MM.1S (cell line): ENCODE measurements at regions not wholly inside any gene's neighbourhood (a gene's known extent, or its start where the extent isn't known, plus 50 kb on each side); places are given as distances from the start of the nearest gene placed in this dataset.

ENCODE experiments used
- DNase-seq: peaks from one replicate; pipeline ENCODE4 v3.0.0-alpha.2; 2015
- H2AFZ ChIP-seq: fragments of 300-600 bp; sonication (generic); 2 replicates; pipeline ENCODE4 v1.6.0; 2016; ENCODE audit warnings: antibody characterized with exemption, low read length
- H3F3A ChIP-seq: fragments of 300-600 bp; sonication (generic); 2 replicates; pipeline ENCODE4 v1.6.1; 2016; ENCODE audit warnings: mild to moderate bottlenecking, antibody characterized with exemption, low read length, moderate library complexity, mixed read lengths; ENCODE audit not compliant: insufficient read depth
- H3K27ac ChIP-seq: fragments of 300-600 bp; sonication (generic); 2 replicates; pipeline ENCODE4 v1.5.1; 2016; ENCODE audit warnings: mild to moderate bottlenecking, low read length
- H3K27me3 ChIP-seq: fragments of 300-600 bp; sonication (generic); replicated peaks from 2 replicates; pipeline ENCODE4 v1.6.0; 2016; ENCODE audit warnings: low read length; ENCODE audit not compliant: insufficient read depth
- H3K36me3 ChIP-seq: fragments of 300-600 bp; sonication (generic); replicated peaks from 2 replicates; pipeline ENCODE4 v1.6.1; 2016; ENCODE audit warnings: mild to moderate bottlenecking, low read length, mixed read lengths; ENCODE audit not compliant: insufficient read depth
- H3K4me1 ChIP-seq: fragments of 300-600 bp; sonication (generic); 2 replicates; pipeline ENCODE4 v1.6.1; 2016; ENCODE audit warnings: low read length, mixed read lengths
- H3K4me2 ChIP-seq: fragments of 300-600 bp; sonication (generic); 2 replicates; pipeline ENCODE4 v1.6.0; 2016; ENCODE audit warnings: low read depth, low read length
- H3K4me3 ChIP-seq: fragments of 300-600 bp; sonication (generic); 2 replicates; pipeline ENCODE4 v1.5.1; 2016; ENCODE audit warnings: low read length, mixed read lengths
- H3K79me2 ChIP-seq: fragments of 300-600 bp; sonication (generic); 2 replicates; pipeline ENCODE4 v1.6.1; 2016; ENCODE audit warnings: mixed run types, low read length, mixed read lengths
- H3K9ac ChIP-seq: fragments of 300-600 bp; sonication (generic); 2 replicates; pipeline ENCODE4 v1.6.1; 2016; ENCODE audit warnings: low read length, mixed read lengths
- H3K9me2 ChIP-seq: fragments of 300-600 bp; sonication (generic); replicated peaks from 2 replicates; pipeline ENCODE4 v1.6.1; 2016; ENCODE audit warnings: mild to moderate bottlenecking, low read length, mixed read lengths; ENCODE audit not compliant: insufficient read depth
- H3K9me3 ChIP-seq: fragments of 300-600 bp; sonication (generic); replicated peaks from 2 replicates; pipeline ENCODE4 v1.6.1; 2016; ENCODE audit warnings: mild to moderate bottlenecking, low read length, mixed read lengths; ENCODE audit not compliant: insufficient read depth
- H4K20me1 ChIP-seq: fragments of 300-600 bp; sonication (generic); 2 replicates; pipeline ENCODE4 v1.6.1; 2016; ENCODE audit warnings: mild to moderate bottlenecking, low read length, moderate library complexity, mixed read lengths; ENCODE audit not compliant: insufficient read depth
- EZH2 ChIP-seq: fragments of 300-600 bp; sonication (generic); optimal IDR thresholded peaks from 2 replicates; pipeline ENCODE3; 2017; ENCODE audit warnings: low read depth, mild to moderate bottlenecking, antibody characterized with exemption, low read length, mixed read lengths
- EZH2phosphoT487 ChIP-seq: fragments of 300-600 bp; sonication (generic); IDR thresholded peaks from 2 replicates; pipeline ENCODE4 v1.6.1; 2018; ENCODE audit warnings: antibody characterized with exemption, low read length
- TF ChIP-seq, protein P1 (sequence below): fragments of 300-600 bp; sonication (generic); IDR thresholded peaks from 2 replicates; pipeline ENCODE4 v1.5.1; 2016; ENCODE audit warnings: antibody characterized with exemption, low read length, mixed read lengths

DNA sequence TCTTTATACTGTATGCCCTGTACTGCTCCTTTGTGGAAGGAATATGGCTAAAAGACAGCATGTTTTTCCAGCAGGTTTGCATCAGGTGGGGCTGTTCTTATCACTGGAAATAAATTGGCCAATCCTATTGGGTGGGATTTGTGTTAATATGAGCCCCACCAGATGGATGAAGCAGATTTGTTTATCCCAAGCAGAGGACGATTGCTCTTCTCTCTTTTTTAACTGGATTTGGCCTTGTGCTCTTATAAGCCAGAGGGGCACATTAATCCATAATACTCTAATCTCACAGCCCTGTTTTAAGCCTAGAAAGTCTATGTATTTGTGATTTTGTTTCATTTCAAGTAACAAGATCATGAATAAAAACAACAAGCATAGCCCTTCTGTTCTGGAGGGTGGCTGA lies 240.1 kb upstream of the ADARB2 start:
- Histone ChIP-seq H2AFZ (no peak overlapping the region), H3K27ac (no peak overlapping the region), H3K4me1 (no peaks in the 10 kb centered on the region), H3K9me3 (no peaks in the 10 kb centered on the region), H3K4me2 (no peak overlapping the region), H3K36me3 (no peaks in the 10 kb centered on the region), H3K4me3 (no peak overlapping the region), H3K9ac (no peak overlapping the region), H3K9me2 (no peaks in the 10 kb centered on the region), H3F3A (no peaks in the 10 kb centered on the region), H4K20me1 (no peaks in the 10 kb centered on the region), H3K27me3 (no peaks in the 10 kb centered on the region), H3K79me2 (no peaks in the 10 kb centered on the region)
- no peak for DNase-seq
- no peak for TF ChIP-seq EZH2

DNA sequence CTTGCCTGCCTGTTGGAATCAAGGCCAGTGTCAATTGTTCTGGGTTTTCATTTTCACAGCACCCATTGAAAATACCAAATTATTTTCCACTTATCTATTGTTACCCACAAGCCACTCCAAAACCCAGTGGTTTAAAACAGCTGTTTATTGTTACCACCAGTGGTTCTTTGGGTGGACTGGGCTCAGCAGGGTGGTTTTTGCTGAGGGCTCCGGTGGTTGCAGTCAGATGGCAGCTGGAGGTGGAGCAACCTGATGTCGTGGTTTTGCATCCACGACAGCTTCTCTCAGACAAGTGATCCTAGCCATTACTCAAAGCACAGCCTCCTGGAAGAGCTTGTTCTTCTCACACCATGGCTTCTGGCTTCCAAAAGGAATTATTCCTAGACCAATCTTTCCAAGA lies 235.1 kb upstream of the ADARB2 start:
- Histone ChIP-seq H3K79me2 (no peaks in the 10 kb centered on the region), H3K36me3 (no peaks in the 10 kb centered on the region), H3K9ac (no peak overlapping the region), H3K4me3 (no peak overlapping the region), H3F3A (no peaks in the 10 kb centered on the region), H2AFZ (no peak overlapping the region), H3K4me2 (no peak overlapping the region), H3K27ac (no peak overlapping the region), H4K20me1 (no peaks in the 10 kb centered on the region), H3K27me3 (no peaks in the 10 kb centered on the region), H3K9me2 (no peaks in the 10 kb centered on the region), H3K9me3 (no peaks in the 10 kb centered on the region), H3K4me1 (no peaks in the 10 kb centered on the region)
- DNase-seq = no peak
- TF ChIP-seq EZH2 (no peak), EZH2phosphoT487 (no peak)
- TF ChIP-seq, protein P1, sequence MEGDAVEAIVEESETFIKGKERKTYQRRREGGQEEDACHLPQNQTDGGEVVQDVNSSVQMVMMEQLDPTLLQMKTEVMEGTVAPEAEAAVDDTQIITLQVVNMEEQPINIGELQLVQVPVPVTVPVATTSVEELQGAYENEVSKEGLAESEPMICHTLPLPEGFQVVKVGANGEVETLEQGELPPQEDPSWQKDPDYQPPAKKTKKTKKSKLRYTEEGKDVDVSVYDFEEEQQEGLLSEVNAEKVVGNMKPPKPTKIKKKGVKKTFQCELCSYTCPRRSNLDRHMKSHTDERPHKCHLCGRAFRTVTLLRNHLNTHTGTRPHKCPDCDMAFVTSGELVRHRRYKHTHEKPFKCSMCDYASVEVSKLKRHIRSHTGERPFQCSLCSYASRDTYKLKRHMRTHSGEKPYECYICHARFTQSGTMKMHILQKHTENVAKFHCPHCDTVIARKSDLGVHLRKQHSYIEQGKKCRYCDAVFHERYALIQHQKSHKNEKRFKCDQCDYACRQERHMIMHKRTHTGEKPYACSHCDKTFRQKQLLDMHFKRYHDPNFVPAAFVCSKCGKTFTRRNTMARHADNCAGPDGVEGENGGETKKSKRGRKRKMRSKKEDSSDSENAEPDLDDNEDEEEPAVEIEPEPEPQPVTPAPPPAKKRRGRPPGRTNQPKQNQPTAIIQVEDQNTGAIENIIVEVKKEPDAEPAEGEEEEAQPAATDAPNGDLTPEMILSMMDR = no peak

DNA sequence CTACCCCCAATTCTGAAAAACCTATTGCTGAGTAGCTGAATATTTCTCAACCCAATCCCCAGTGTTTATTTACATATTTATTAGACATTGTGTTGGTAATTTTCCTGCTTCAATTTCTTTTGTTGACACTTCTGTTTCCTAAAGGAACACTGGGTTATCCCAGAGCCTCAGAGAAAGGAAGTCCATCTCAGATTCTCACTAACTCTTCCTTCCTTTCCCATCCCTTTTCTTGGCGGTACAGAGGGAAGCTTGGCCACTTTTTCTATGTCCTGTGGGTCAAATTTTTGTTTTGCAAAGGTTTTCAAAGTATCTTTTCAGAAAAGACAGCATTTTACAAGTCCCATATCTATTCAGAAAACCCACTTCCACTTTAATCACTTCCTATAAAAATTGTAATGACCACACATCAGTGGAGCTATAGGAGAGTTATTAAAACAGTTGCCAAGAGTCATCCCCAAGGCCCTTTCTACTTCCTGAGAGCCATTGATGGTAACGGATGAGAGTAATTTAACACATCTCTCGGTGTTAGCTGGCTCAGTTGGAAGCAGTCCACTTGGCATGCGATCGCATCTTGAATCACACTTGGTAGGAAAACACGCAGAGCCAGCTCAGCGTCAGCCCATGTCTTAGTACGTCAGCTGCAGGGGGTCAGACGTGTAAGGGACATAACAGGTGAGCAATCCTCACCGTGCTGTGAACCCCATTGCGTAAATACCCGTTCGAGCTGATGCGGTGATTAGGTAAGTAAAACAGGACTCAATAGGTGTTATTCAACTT lies 231.1 kb upstream of the ADARB2 start:
- H3K4me1 ChIP-seq = no peaks in the 10 kb centered on the region
- H3K4me3 ChIP-seq = no peak overlapping the region
- no peaks in the 10 kb centered on the region for H3K9me2 ChIP-seq
- no peak overlapping the region for H3K27ac ChIP-seq
- DNase-seq = no peak
- H3K79me2 ChIP-seq = no peaks in the 10 kb centered on the region
- no peaks in the 10 kb centered on the region for H3K36me3 ChIP-seq
- no peak overlapping the region for H3K4me2 ChIP-seq
- H4K20me1 ChIP-seq = no peaks in the 10 kb centered on the region
- TF ChIP-seq EZH2 (no peak), EZH2phosphoT487 (no peak)
- TF ChIP-seq, protein P1 = no peak
- no peaks in the 10 kb centered on the region for H3K9me3 ChIP-seq
- no peaks in the 10 kb centered on the region for H3F3A ChIP-seq
- H2AFZ ChIP-seq = no peak overlapping the region
- H3K27me3 ChIP-seq = no peaks in the 10 kb centered on the region
- H3K9ac ChIP-seq = no peak overlapping the region

DNA sequence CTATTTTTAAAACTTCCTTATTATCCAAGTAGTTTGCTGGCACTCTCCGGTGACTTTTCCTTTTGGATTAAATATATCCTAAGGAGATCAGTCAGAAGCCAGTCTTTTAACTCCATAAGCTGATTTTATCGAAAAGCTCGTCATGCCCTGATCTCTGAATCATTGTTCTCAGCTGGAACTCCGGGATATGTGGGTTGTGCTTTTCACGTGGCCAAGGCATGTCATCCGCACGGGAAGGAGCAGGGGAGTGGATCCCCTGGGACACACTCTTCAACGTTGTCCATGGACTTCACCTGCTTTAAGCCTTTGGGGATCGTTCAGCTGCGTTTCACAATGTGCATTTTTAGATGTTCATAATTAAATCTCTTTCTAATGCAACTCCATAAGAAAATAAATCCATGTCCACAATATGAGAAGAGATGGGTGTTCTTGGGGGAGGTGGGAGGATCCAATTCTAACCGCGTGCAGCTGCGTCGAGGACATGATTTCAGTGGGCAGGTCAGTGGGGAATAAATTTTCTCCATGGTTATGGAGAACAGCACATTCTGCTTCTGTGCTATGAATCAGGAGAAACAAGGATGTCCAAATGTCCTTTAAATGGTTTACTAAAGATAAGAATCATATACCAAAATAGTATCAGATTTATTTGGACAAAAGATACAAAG lies 229.5 kb upstream of the ADARB2 start:
- Histone ChIP-seq H4K20me1 (no peaks in the 10 kb centered on the region), H2AFZ (no peak overlapping the region), H3F3A (no peaks in the 10 kb centered on the region), H3K4me1 (no peaks in the 10 kb centered on the region), H3K27me3 (no peaks in the 10 kb centered on the region), H3K79me2 (no peaks in the 10 kb centered on the region), H3K4me2 (no peak overlapping the region), H3K36me3 (no peaks in the 10 kb centered on the region), H3K27ac (no peak overlapping the region), H3K9me3 (no peaks in the 10 kb centered on the region), H3K9ac (no peak overlapping the region), H3K4me3 (no peak overlapping the region), H3K9me2 (no peaks in the 10 kb centered on the region)
- DNase-seq = no peak
- TF ChIP-seq EZH2 (no peak), EZH2phosphoT487 (no peak)
- TF ChIP-seq, protein P1 = no peak
